DND-41 (cell line): ENCODE measurements at regions not wholly inside any gene's neighbourhood (a gene's known extent, or its start where the extent isn't known, plus 50 kb on each side); places are given as distances from the start of the nearest gene placed in this dataset.

Experiments
- ATAC-seq: fragments of 200-7000 bp; cut with Tn5 transposase; 3 replicates; pipeline ENCODE4 v1.9.1; 2021; ENCODE audit warnings: low read depth; ENCODE audit not compliant: insufficient read depth
- DNase-seq: peaks from one replicate; pipeline ENCODE4 v3.0.0-alpha.2; 2020
- H2AFZ ChIP-seq: 2 replicates; pipeline ENCODE4 v1.6.0; 2012; ENCODE audit warnings: low read depth, low read length
- H3K27ac ChIP-seq: 2 replicates; pipeline ENCODE4 v1.5.1; 2012; ENCODE audit warnings: low read length, inconsistent platforms
- H3K27me3 ChIP-seq: fragments of 200-600 bp; sonication (generic); 2 replicates; pipeline ENCODE4 v1.6.0; 2012; ENCODE audit warnings: low read length, mild to moderate bottlenecking, inconsistent platforms; ENCODE audit not compliant: insufficient read depth, poor library complexity
- H3K36me3 ChIP-seq: 2 replicates; pipeline ENCODE4 v1.5.1; 2012; ENCODE audit warnings: low read length, inconsistent platforms; ENCODE audit not compliant: insufficient read depth
- H3K4me1 ChIP-seq: 2 replicates; pipeline ENCODE4 v1.5.1; 2012; ENCODE audit warnings: mild to moderate bottlenecking, low read length; ENCODE audit not compliant: insufficient read depth
- H3K4me2 ChIP-seq: 2 replicates; pipeline ENCODE4 v1.6.0; 2012; ENCODE audit warnings: mild to moderate bottlenecking, moderate library complexity, low read length, inconsistent platforms; ENCODE audit not compliant: insufficient read depth
- H3K4me3 ChIP-seq, 2 experiments: fragments of 200-600 bp in 1 of 2; shearing (Covaris generic) in 1 of 2; 2 replicates each; pipeline ENCODE4 v1.5.1; 2012 to 2016; ENCODE audit warnings: inconsistent platforms in 2 of 2, low read length in 2 of 2, mild to moderate bottlenecking in 2 of 2, low read depth in 1 of 2, moderate library complexity in 1 of 2
- H3K79me2 ChIP-seq: 2 replicates; pipeline ENCODE4 v1.6.0; 2012; ENCODE audit warnings: low read length, inconsistent platforms; ENCODE audit not compliant: insufficient read depth
- H3K9ac ChIP-seq: 2 replicates; pipeline ENCODE4 v1.6.0; 2012; ENCODE audit warnings: low read depth, mild to moderate bottlenecking, inconsistent platforms, low read length, moderate library complexity
- H3K9me3 ChIP-seq: 2 replicates; pipeline ENCODE4 v1.5.1; 2012; ENCODE audit warnings: low read length, moderate library complexity, mild to moderate bottlenecking, inconsistent platforms; ENCODE audit not compliant: insufficient read depth, severe bottlenecking
- H4K20me1 ChIP-seq: 2 replicates; pipeline ENCODE4 v1.6.0; 2012; ENCODE audit warnings: low read length; ENCODE audit not compliant: insufficient read depth
- CTCF ChIP-seq: IDR thresholded peaks from 2 replicates; pipeline ENCODE4 v1.5.1; 2012; ENCODE audit warnings: borderline replicate concordance, low read length, moderate library complexity, mild to moderate bottlenecking; ENCODE audit not compliant: poor library complexity, severe bottlenecking; ENCODE audit errors: extremely low read depth
- EZH2 ChIP-seq: IDR thresholded peaks from 3 replicates; pipeline ENCODE4 v1.6.1; 2012; ENCODE audit warnings: borderline replicate concordance, low read depth, mild to moderate bottlenecking, moderate library complexity, low read length, inconsistent platforms; ENCODE audit not compliant: severe bottlenecking

DNA sequence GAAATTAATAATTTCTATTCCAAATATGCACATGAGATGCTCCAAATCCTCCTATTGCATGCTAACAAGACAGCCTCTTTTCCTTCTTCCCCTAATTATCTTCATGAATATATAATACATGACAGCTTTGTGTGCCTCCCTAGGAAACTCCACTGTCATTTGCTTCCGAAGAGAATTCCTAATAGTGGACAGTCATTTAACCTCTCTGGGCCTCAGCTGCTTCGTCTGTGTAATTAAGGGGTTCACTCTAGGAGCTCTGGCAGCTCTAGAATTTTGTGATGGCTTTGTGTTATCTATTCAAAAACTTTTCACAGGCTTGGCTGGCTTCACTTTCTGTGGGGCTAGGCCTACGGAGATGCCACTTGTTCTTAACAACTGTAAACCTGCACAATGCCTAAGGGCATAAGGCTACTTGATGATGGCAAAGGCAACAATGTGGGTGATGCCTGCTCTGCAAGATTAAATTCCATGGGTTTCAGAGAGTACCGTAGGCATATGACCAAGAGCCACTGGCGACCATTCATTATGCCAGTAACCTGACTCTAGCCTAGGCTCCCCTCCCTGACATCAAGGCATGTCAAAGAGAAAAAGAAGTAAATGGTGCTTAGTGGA lies 333.8 kb upstream of the UMPS start:
- no peak overlapping the region for H3K4me3 ChIP-seq
- no peak overlapping the region for H3K27ac ChIP-seq
- no peak for TF ChIP-seq EZH2
- no peaks in the 10 kb centered on the region for H3K9me3 ChIP-seq
- H3K9ac ChIP-seq, result no peak overlapping the region
- H4K20me1 ChIP-seq, result no peaks in the 10 kb centered on the region; the same call in 1 of the 2 replicates
- no peaks in the 10 kb centered on the region for H3K4me1 ChIP-seq
- H3K4me2 ChIP-seq, result no peak overlapping the region
- H3K79me2 ChIP-seq, result no peaks in the 10 kb centered on the region
- ATAC-seq (no peak), DNase-seq (no peak)
- no peak overlapping the region for H2AFZ ChIP-seq
- peaks cover 9% of the 10 kb centered on the region for H3K27me3 ChIP-seq
- no peaks in the 10 kb centered on the region for H3K36me3 ChIP-seq

DNA sequence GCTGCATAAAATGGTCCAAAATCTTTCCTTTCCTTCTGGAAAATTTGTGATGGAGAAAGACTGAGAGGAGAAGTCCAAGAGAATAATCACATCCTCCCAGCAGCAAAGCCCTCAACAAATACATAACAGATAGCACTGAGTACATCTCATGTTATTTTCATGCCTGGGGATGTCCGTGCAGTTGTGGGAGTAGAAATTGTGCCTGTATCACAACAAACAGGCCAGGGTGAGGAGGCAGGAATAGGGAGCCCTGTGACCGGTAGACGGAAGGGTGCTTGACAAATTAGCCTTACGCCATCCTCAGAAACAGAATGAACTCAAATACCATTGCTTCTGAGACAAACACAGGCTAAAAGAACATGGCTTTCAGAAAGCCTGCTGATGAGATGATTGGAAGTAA lies 333.2 kb upstream of the UMPS start:
- H3K9ac ChIP-seq, result no peak overlapping the region
- H4K20me1 ChIP-seq, result no peaks in the 10 kb centered on the region; the same call in 1 of the 2 replicates
- DNase-seq (no peak), ATAC-seq (no peak)
- H3K79me2 ChIP-seq, result no peaks in the 10 kb centered on the region
- TF ChIP-seq CTCF (no peak), EZH2 (no peak)
- no peak overlapping the region for H3K4me3 ChIP-seq
- no peaks in the 10 kb centered on the region for H3K36me3 ChIP-seq
- no peaks in the 10 kb centered on the region for H3K4me1 ChIP-seq
- no peak overlapping the region for H3K27ac ChIP-seq
- H3K27me3 ChIP-seq, result peaks cover 13% of the 10 kb centered on the region
- H3K9me3 ChIP-seq, result no peaks in the 10 kb centered on the region
- no peak overlapping the region for H2AFZ ChIP-seq
- no peak overlapping the region for H3K4me2 ChIP-seq

DNA sequence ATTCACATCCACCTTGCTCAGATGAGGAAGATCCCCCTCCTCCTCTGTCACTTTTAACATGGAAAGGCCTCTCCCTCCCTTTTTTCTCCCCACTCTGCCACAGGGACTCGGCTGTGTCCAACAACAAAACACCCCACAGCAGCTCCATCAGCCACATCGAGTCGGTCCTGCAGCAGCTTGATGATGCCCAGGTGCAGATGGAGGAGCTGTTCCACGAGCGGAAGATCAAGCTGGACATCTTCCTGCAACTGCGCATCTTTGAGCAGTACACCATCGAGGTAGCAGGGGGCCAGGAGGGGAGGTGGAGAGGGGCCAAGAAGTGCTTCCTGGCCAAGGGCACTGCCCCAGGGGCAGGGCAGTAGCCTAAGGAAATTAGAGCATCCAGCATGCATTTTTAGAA lies 331.7 kb upstream of the UMPS start:
- H3K4me2 ChIP-seq, result no peak overlapping the region
- no peak overlapping the region for H3K9ac ChIP-seq
- H3K4me1 ChIP-seq, result no peaks in the 10 kb centered on the region
- ATAC-seq, result no peak
- no peak overlapping the region for H3K4me3 ChIP-seq
- no peak overlapping the region for H2AFZ ChIP-seq
- TF ChIP-seq EZH2, result no peak
- TF ChIP-seq CTCF, result no peak
- no peak overlapping the region for H3K27ac ChIP-seq
- H3K36me3 ChIP-seq, result no peaks in the 10 kb centered on the region
- H3K79me2 ChIP-seq, result no peaks in the 10 kb centered on the region
- no peaks in the 10 kb centered on the region for H3K9me3 ChIP-seq
- DNase-seq, result no peak
- peaks cover 17% of the 10 kb centered on the region for H3K27me3 ChIP-seq
- no peaks in the 10 kb centered on the region; the same call in 1 of the 2 replicates for H4K20me1 ChIP-seq

DNA sequence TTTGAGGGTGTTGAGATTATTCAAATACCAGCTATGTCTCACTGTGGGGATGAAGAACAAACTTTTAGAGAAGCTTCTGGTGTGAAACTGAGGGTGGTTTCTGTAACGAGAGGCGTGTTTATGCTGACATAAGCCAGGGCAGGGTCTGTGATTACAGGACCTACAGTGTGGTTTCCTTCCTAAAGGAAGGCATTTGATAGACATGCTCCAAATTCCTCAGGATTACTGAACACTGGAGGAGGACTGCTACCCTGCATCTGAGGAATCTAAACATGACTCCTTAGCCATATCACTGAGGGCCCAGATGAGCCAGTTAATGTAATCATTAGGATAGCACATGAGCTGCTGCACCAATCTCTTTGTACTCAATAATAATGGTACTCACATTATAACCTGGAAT lies 328.4 kb upstream of the UMPS start:
- Histone ChIP-seq H3K79me2 (no peaks in the 10 kb centered on the region), H3K27ac (no peak overlapping the region), H3K4me3 (no peak overlapping the region), H3K9me3 (no peaks in the 10 kb centered on the region), H2AFZ (no peak overlapping the region), H3K27me3 (peaks cover 12% of the 10 kb centered on the region), H3K4me1 (no peaks in the 10 kb centered on the region), H3K36me3 (no peaks in the 10 kb centered on the region), H4K20me1 (no peaks in the 10 kb centered on the region), H3K4me2 (no peak overlapping the region), H3K9ac (no peak overlapping the region)
- DNase-seq (no peak), ATAC-seq (no peak)
- TF ChIP-seq CTCF, result no peak
